Endothelial cell (in vitro differentiated cells): ENCODE measurements at regions not wholly inside any gene's neighbourhood (a gene's known extent, or its start where the extent isn't known, plus 50 kb on each side); places are given as distances from the start of the nearest gene placed in this dataset.

Source experiments
- DNase-seq: peaks from one replicate; pipeline ENCODE4 v3.0.0; 2021; ENCODE audit warnings: low spot score
- H3K27ac Mint-ChIP-seq: one replicate; pipeline ENCODE4 v1.8.0; 2021; ENCODE audit warnings: mixed read lengths, inconsistent platforms; ENCODE audit not compliant: unreplicated experiment
- H3K27me3 Mint-ChIP-seq: one replicate; pipeline ENCODE4 v1.8.0; 2021; ENCODE audit warnings: mild to moderate bottlenecking, moderate library complexity, mixed read lengths, inconsistent platforms; ENCODE audit not compliant: unreplicated experiment
- H3K36me3 Mint-ChIP-seq: one replicate; pipeline ENCODE4 v1.8.0; 2021; ENCODE audit warnings: mild to moderate bottlenecking, low read depth, mixed read lengths, inconsistent platforms; ENCODE audit not compliant: unreplicated experiment
- H3K4me1 Mint-ChIP-seq: one replicate; pipeline ENCODE4 v1.8.0; 2021; ENCODE audit warnings: mild to moderate bottlenecking, mixed read lengths, inconsistent platforms; ENCODE audit not compliant: unreplicated experiment
- H3K4me3 Mint-ChIP-seq: one replicate; pipeline ENCODE4 v1.8.0; 2021; ENCODE audit warnings: mild to moderate bottlenecking, mixed read lengths, inconsistent platforms; ENCODE audit not compliant: unreplicated experiment
- H3K9me3 Mint-ChIP-seq: one replicate; pipeline ENCODE4 v1.8.0; 2021; ENCODE audit warnings: mixed read lengths, inconsistent platforms; ENCODE audit not compliant: unreplicated experiment
- TF ChIP-seq, protein P1 (sequence below): fragments of 200-600 bp; sonication (generic); IDR thresholded peaks from one replicate; pipeline ENCODE4 v1.5.0; 2021; ENCODE audit warnings: antibody characterized with exemption; ENCODE audit not compliant: unreplicated experiment

DNA sequence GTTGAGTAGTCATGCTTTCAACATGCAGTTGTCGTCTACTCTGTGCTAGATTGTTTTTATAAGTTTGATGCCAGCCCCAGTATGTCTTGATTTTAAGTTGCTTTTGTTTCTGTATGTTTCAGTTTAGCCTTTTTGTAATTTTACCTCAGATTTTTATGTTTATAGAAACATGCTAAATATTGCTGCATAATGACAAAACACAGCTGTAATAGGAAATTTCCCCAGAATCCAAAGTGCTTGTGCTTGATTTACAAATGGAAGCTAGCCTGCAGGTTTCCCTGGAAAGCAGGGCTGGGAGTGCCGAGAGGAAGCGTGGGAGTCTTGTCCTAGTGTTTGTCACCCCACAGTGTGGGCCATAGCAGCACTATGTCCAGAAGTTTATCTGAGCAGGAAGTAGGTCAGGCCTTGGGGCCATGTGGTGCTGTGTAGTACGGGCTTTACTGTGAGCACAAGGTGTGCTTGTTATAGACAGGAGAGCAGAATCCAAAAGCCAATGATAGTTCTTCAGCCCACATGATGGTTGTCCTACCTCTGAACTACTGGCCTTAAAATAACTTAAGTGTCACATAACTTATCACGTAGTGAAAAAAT is 100.0 kb upstream of the NREP start:
- no peak for DNase-seq
- H3K9me3 Mint-ChIP-seq: no peaks in the 10 kb centered on the region
- H3K27ac Mint-ChIP-seq: no peak overlapping the region
- H3K27me3 Mint-ChIP-seq: no peaks in the 10 kb centered on the region
- TF ChIP-seq, protein P1, sequence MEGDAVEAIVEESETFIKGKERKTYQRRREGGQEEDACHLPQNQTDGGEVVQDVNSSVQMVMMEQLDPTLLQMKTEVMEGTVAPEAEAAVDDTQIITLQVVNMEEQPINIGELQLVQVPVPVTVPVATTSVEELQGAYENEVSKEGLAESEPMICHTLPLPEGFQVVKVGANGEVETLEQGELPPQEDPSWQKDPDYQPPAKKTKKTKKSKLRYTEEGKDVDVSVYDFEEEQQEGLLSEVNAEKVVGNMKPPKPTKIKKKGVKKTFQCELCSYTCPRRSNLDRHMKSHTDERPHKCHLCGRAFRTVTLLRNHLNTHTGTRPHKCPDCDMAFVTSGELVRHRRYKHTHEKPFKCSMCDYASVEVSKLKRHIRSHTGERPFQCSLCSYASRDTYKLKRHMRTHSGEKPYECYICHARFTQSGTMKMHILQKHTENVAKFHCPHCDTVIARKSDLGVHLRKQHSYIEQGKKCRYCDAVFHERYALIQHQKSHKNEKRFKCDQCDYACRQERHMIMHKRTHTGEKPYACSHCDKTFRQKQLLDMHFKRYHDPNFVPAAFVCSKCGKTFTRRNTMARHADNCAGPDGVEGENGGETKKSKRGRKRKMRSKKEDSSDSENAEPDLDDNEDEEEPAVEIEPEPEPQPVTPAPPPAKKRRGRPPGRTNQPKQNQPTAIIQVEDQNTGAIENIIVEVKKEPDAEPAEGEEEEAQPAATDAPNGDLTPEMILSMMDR: no peak
- no peak overlapping the region for H3K4me3 Mint-ChIP-seq
- H3K4me1 Mint-ChIP-seq: peaks cover 5% of the 10 kb centered on the region
- no peaks in the 10 kb centered on the region for H3K36me3 Mint-ChIP-seq

GRCh38 chr5:111855356-111855755 is 98.4 kb upstream of the NREP start:
- H3K4me1 Mint-ChIP-seq: peaks cover 5% of the 10 kb centered on the region
- H3K36me3 Mint-ChIP-seq: no peaks in the 10 kb centered on the region
- DNase-seq: no peak
- H3K27me3 Mint-ChIP-seq: no peaks in the 10 kb centered on the region
- H3K27ac Mint-ChIP-seq: no peak overlapping the region
- H3K9me3 Mint-ChIP-seq: no peaks in the 10 kb centered on the region
- no peak overlapping the region for H3K4me3 Mint-ChIP-seq
- TF ChIP-seq, protein P1: no peak

- TF ChIP-seq, protein P1: no peak
- Mint-ChIP-seq H3K9me3 (no peaks in the 10 kb centered on the region), H3K27me3 (no peaks in the 10 kb centered on the region), H3K4me1 (peaks cover 5% of the 10 kb centered on the region), H3K4me3 (no peak overlapping the region), H3K27ac (no peak overlapping the region), H3K36me3 (no peaks in the 10 kb centered on the region)
- no peak for DNase-seq
These were observed 97.2 kb upstream of the NREP start for GRCh38 chr5:111854186-111854585.

- Mint-ChIP-seq H3K9me3 (no peaks in the 10 kb centered on the region), H3K27me3 (no peaks in the 10 kb centered on the region), H3K27ac (no peak overlapping the region), H3K4me1 (peaks cover 5% of the 10 kb centered on the region), H3K4me3 (no peak overlapping the region), H3K36me3 (no peaks in the 10 kb centered on the region)
- DNase-seq: no peak
- TF ChIP-seq, protein P1: no peak
These were observed 96.8 kb upstream of the NREP start for GRCh38 chr5:111853748-111854147.

DNA sequence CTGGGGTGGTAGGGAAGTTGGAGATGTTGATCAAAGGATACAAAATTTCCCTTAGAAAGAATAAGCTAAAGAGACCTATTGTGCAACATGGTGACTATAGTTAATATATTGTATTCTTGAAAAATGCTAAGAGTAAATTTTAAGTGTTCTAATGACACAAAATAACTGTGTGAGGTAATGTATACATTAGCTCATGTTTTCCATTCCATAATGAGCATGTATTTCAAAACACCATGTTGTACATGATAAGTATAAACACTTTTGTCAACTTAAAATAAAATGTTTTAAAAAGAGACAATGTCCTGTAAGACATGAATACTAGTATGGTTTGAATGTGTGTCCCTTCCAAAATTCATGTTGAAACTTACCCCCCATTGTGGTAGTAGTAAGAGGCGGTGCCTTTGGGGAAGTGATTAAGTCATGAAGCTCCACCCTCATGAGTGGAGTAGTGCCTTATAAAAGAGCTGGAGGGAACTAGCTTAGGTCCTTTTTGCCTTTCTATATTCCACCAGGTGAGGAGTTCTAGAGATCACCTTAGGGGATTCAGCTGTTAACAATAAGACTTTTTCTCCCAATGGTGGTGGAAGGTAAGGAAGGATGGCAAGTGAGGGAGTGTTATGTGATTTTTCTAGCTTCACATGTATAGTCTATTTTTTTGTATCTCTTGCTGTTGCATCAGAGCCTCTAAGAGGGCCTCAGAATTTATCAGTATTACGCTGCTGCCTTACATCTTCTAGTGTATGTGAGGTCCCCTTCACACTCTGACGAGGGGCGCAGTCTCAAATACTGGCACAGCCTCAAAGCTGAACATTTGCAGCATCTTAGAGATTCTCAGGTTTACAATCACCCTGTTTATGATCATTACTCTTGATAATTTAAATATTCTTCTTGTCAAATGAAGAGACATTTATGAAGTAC is 94.9 kb upstream of the NREP start:
- Mint-ChIP-seq H3K9me3 (no peaks in the 10 kb centered on the region), H3K4me3 (no peak overlapping the region), H3K36me3 (no peaks in the 10 kb centered on the region), H3K27ac (no peak overlapping the region), H3K4me1 (peaks cover 3% of the 10 kb centered on the region), H3K27me3 (no peaks in the 10 kb centered on the region)
- no peak for DNase-seq
- TF ChIP-seq, protein P1: no peak
